Endothelial cell of umbilical vein (primary cell): ENCODE measurements at regions not wholly inside any gene's neighbourhood (a gene's known extent, or its start where the extent isn't known, plus 50 kb on each side); places are given as distances from the start of the nearest gene placed in this dataset.

Experiments used
- BruUV-seq: library from RNA; stranded (reverse); fragments of 400-500 nt; replicated peaks from 2 replicates; lab custom pipeline; 2021; lab: Mats Ljungman, UMichigan
- CTCF ChIA-PET: fragments of 300-600, 350-600 bp; sonication (Branson Sonifier 250); formaldehyde crosslinking; loops from one replicate; lab custom pipeline; 2021; ENCODE audit warnings: antibody characterized with exemption, inconsistent platforms; lab: Charles Lee
- POLR2A ChIA-PET: fragments of 300-600, 350-600 bp; sonication (Branson Sonifier 250); formaldehyde crosslinking; loops from one replicate; lab custom pipeline; 2021; ENCODE audit warnings: antibody characterized with exemption, inconsistent platforms; lab: Charles Lee
- DNase-seq: peaks from one replicate; pipeline ENCODE4 v3.0.0-alpha.2; 2011; ENCODE audit warnings: low read depth, low spot score
- FAIRE-seq: peaks from 2 replicates; lab custom pipeline; 2011; peaks lifted over from hg19 to GRCh38; lab: Jason Lieb, UNC
- H2AFZ ChIP-seq: 2 replicates; pipeline ENCODE4 v1.6.0; 2012; ENCODE audit warnings: low read depth, low read length, control low read depth, inconsistent platforms
- H3K27ac ChIP-seq: 2 replicates; pipeline ENCODE4 v1.5.1; 2011; ENCODE audit warnings: low read depth, mild to moderate bottlenecking, control low read depth, low read length, moderate library complexity; ENCODE audit not compliant: insufficient read depth
- H3K27me3 ChIP-seq, 2 experiments: 2 replicates each; pipeline versions ENCODE4 v1.6.0 to v1.6.1; 2011; ENCODE audit warnings: low read length in 2 of 2, mixed read lengths in 1 of 2; ENCODE audit not compliant: control insufficient read depth in 2 of 2, insufficient read depth in 2 of 2
- H3K36me3 ChIP-seq, 2 experiments: 2 replicates in 1 of 2; 3 replicates in 1 of 2; pipeline ENCODE4 v1.5.1; 2011; ENCODE audit warnings: low read length in 2 of 2, mild to moderate bottlenecking in 1 of 2, moderate library complexity in 1 of 2; ENCODE audit not compliant: control insufficient read depth in 2 of 2, insufficient read depth in 2 of 2; ENCODE audit errors: extremely low read depth in 1 of 2
- H3K4me1 ChIP-seq: 3 replicates; pipeline ENCODE4 v1.5.1; 2011; ENCODE audit warnings: mild to moderate bottlenecking, low read length; ENCODE audit not compliant: control insufficient read depth, insufficient read depth; ENCODE audit errors: extremely low read depth
- H3K4me2 ChIP-seq: 2 replicates; pipeline ENCODE4 v1.6.1; 2011; ENCODE audit warnings: low read length, control low read depth, mixed read lengths; ENCODE audit not compliant: insufficient read depth
- H3K4me3 ChIP-seq, 3 experiments: fragments of 200-600 bp in 1 of 3; sonication (generic), shearing (Covaris generic) in 1 of 3; replicated peaks in 1 of 3; 2 replicates each; pipeline ENCODE4 v1.5.1; 2011 to 2016; ENCODE audit warnings: control low read depth in 3 of 3, low read length in 3 of 3, mild to moderate bottlenecking in 2 of 3, inconsistent platforms in 1 of 3, low read depth in 1 of 3, moderate library complexity in 1 of 3; ENCODE audit not compliant: insufficient read depth in 1 of 3
- H3K79me2 ChIP-seq: 2 replicates; pipeline ENCODE4 v1.6.0; 2012; ENCODE audit warnings: low read length, inconsistent platforms; ENCODE audit not compliant: control insufficient read depth, insufficient read depth
- H3K9ac ChIP-seq: replicated peaks from 2 replicates; pipeline ENCODE3; 2011; ENCODE audit warnings: low read length, control low read depth; ENCODE audit not compliant: insufficient read depth; ENCODE audit errors: extremely low read depth
- H3K9me1 ChIP-seq: replicated peaks from 3 replicates; pipeline ENCODE4 v1.6.0; 2011; ENCODE audit warnings: mild to moderate bottlenecking, low read length; ENCODE audit not compliant: control insufficient read depth, insufficient read depth; ENCODE audit errors: extremely low read depth
- H3K9me3 ChIP-seq: replicated peaks from 2 replicates; pipeline ENCODE4 v1.5.1; 2012; ENCODE audit warnings: low read length, inconsistent platforms; ENCODE audit not compliant: control insufficient read depth, insufficient read depth
- H4K20me1 ChIP-seq: replicated peaks from 2 replicates; pipeline ENCODE3; 2011; ENCODE audit warnings: mild to moderate bottlenecking, low read length; ENCODE audit not compliant: control insufficient read depth, insufficient read depth; ENCODE audit errors: extremely low read depth
- CTCF ChIP-seq, 2 donors: IDR thresholded peaks; 1 replicate in 1 of 2; 2 replicates in 1 of 2; pipeline ENCODE4 v1.5.1; 2011; ENCODE audit warnings: low read length in 2 of 2, mild to moderate bottlenecking in 2 of 2, moderate library complexity in 2 of 2, control low read depth in 1 of 2, inconsistent platforms in 1 of 2, low read depth in 1 of 2; ENCODE audit not compliant: insufficient read depth in 1 of 2; ENCODE audit errors: extremely low read depth in 1 of 2
- EZH2 ChIP-seq: IDR thresholded peaks from 2 replicates; pipeline ENCODE4 v1.6.1; 2012; ENCODE audit warnings: borderline replicate concordance, low read depth, mild to moderate bottlenecking, moderate library complexity, low read length, inconsistent platforms; ENCODE audit not compliant: severe bottlenecking
- FOS ChIP-seq: IDR thresholded peaks from 2 replicates; pipeline ENCODE4 v1.6.1; 2011; ENCODE audit warnings: mild to moderate bottlenecking, low read length, moderate library complexity, borderline replicate concordance; ENCODE audit not compliant: insufficient read depth
- GATA2 ChIP-seq: IDR thresholded peaks from 2 replicates; pipeline ENCODE4 v1.7.0; 2011; ENCODE audit warnings: low read depth, mild to moderate bottlenecking, moderate library complexity, mixed read lengths, low read length; ENCODE audit not compliant: insufficient read length, insufficient read depth
- JUN ChIP-seq: IDR thresholded peaks from 2 replicates; pipeline ENCODE4 v1.6.1; 2011; ENCODE audit warnings: borderline replicate concordance, low read depth; ENCODE audit not compliant: insufficient read length, insufficient read depth
- MAX ChIP-seq: IDR thresholded peaks from 2 replicates; pipeline ENCODE4 v1.6.1; 2011; ENCODE audit not compliant: insufficient read depth, insufficient read length
- MYC ChIP-seq: IDR thresholded peaks from one replicate; pipeline ENCODE4 v1.6.1; 2011; ENCODE audit warnings: mild to moderate bottlenecking, low read depth, low read length
- POLR2A ChIP-seq: IDR thresholded peaks from 2 replicates; pipeline ENCODE4 v1.6.1; 2012; ENCODE audit warnings: low read depth, mild to moderate bottlenecking, control low read depth, low read length
- POLR2AphosphoS5 ChIP-seq: IDR thresholded peaks from 2 replicates; pipeline ENCODE4 v1.6.1; 2012; ENCODE audit warnings: low read depth, mild to moderate bottlenecking, control low read depth, low read length, moderate library complexity; ENCODE audit not compliant: insufficient read depth
- dilution Hi-C: fragments of 300-500 bp; cut with MboI; formaldehyde crosslinking; loops from one replicate; pipeline ENCODE4 v1.15.0; 2019; ENCODE audit warnings: low sequenced_read_pairs; ENCODE audit not compliant: extremely low pct_ligation_motif_present
- intact Hi-C: fragments of 100-400 bp; cut with micrococcal nuclease; formaldehyde crosslinking; loops from one replicate; pipeline ENCODE4 v1.10.0; 2022

GRCh38 chr1:57910305-57910704, 486.4 kb upstream of the DAB1 start:
- Histone ChIP-seq H3K27me3 (no peaks in the 10 kb centered on the region), H2AFZ (no peak overlapping the region), H3K79me2 (no peaks in the 10 kb centered on the region), H3K9me1 (no peaks in the 10 kb centered on the region), H3K4me2 (no peak overlapping the region), H3K4me3 (no peak overlapping the region), H3K9ac (no peak overlapping the region), H4K20me1 (no peaks in the 10 kb centered on the region), H3K36me3 (no peaks in the 10 kb centered on the region), H3K9me3 (no peaks in the 10 kb centered on the region), H3K4me1 (no peaks in the 10 kb centered on the region), H3K27ac (no peak overlapping the region)
- dilution Hi-C loops (no loop called here), intact Hi-C loops (no loop called here)
- no peak for FAIRE-seq
- no peak for DNase-seq
- ChIA-PET POLR2A (no interaction called here), CTCF (no interaction called here)
- BruUV-seq: no TSS peak
- TF ChIP-seq GATA2 (no peak), FOS (no peak), EZH2 (no peak), POLR2A (no peak), MYC (no peak), JUN (no peak), MAX (no peak), POLR2AphosphoS5 (no peak), CTCF (IDR thresholded peaks at IDR 0.05; ENCODE audit: extremely low read depth in 1 of 2, insufficient read depth in 1 of 2, low read depth in 1 of 2, low read length in 2 of 2) (no peak)
